HG02970 (cell line): ENCODE measurements at regions not wholly inside any gene's neighbourhood (a gene's known extent, or its start where the extent isn't known, plus 50 kb on each side); places are given as distances from the start of the nearest gene placed in this dataset.
"Not testable (repeated sequence)": the region's sequence is repeated elsewhere in the genome, so short reads cannot be mapped to it uniquely, and the experiment has no call there.

Source experiments
- ATAC-seq: cut with Tn5 transposase; IDR thresholded peaks from one replicate; pipeline ENCODE4 v1.9.1; 2021; ENCODE audit warnings: mild to moderate bottlenecking, moderate library complexity, moderate number of reproducible peaks; ENCODE audit not compliant: unreplicated experiment, low FRiP score

- no peak for ATAC-seq
Measured at GRCh38 chr6:155854787-155855186, 399.1 kb upstream of the NOX3 start.

- no peak for ATAC-seq
Measured at GRCh38 chr6:155853011-155853410, 397.4 kb upstream of the NOX3 start.

- ATAC-seq, result no peak
Measured at GRCh38 chr6:155850408-155850841, 394.8 kb upstream of the NOX3 start.

- no peak for ATAC-seq
Measured at GRCh38 chr6:155847711-155848110, 392.1 kb upstream of the NOX3 start.

GRCh38 chr6:155837474-155837873, 381.8 kb upstream of the NOX3 start:
- no peak for ATAC-seq

- no peak for ATAC-seq
Measured at GRCh38 chr6:155832596-155832995, 377.0 kb upstream of the NOX3 start.

- ATAC-seq, result no peak
Measured at GRCh38 chr6:155830531-155830930, 374.9 kb upstream of the NOX3 start.

- ATAC-seq, result no peak
Measured at GRCh38 chr6:155829646-155830045, 374.0 kb upstream of the NOX3 start.

GRCh38 chr6:155828989-155829388, 373.4 kb upstream of the NOX3 start:
- no peak for ATAC-seq

- no peak for ATAC-seq
Measured at GRCh38 chr6:155818698-155819097, 363.1 kb upstream of the NOX3 start.

GRCh38 chr6:155813548-155813947, 357.9 kb upstream of the NOX3 start:
- ATAC-seq, result no peak

GRCh38 chr6:155807243-155807642, 351.6 kb upstream of the NOX3 start:
- no peak for ATAC-seq

GRCh38 chr6:155801046-155801445, 345.4 kb upstream of the NOX3 start:
- ATAC-seq, result no peak

- ATAC-seq, result not testable (repeated sequence)
Measured at GRCh38 chr6:155798876-155799275, 343.2 kb upstream of the NOX3 start.

GRCh38 chr6:155795173-155795796, 339.6 kb upstream of the NOX3 start:
- no peak for ATAC-seq

- ATAC-seq, result no peak
Measured at GRCh38 chr6:155791891-155792290, 336.3 kb upstream of the NOX3 start.

GRCh38 chr6:155791186-155791585, 335.5 kb upstream of the NOX3 start:
- ATAC-seq, result no peak

- no peak for ATAC-seq
Measured at GRCh38 chr6:155787168-155787567, 331.5 kb upstream of the NOX3 start.

- no peak for ATAC-seq
Measured at GRCh38 chr6:155786528-155786927, 330.9 kb upstream of the NOX3 start.

GRCh38 chr6:155782739-155783459, 327.3 kb upstream of the NOX3 start:
- no peak for ATAC-seq

GRCh38 chr6:155782320-155782731, 326.7 kb upstream of the NOX3 start:
- ATAC-seq, result no peak

GRCh38 chr6:155779456-155779855, 323.8 kb upstream of the NOX3 start:
- no peak for ATAC-seq
